Right kidney (tissue), 1 donor: ENCODE measurements at regions not wholly inside any gene's neighbourhood (a gene's known extent, or its start where the extent isn't known, plus 50 kb on each side); places are given as distances from the start of the nearest gene placed in this dataset.

Source experiments
- DNase-seq: peaks from one replicate; pipeline ENCODE4 v3.0.0-alpha.2; 2016

DNA sequence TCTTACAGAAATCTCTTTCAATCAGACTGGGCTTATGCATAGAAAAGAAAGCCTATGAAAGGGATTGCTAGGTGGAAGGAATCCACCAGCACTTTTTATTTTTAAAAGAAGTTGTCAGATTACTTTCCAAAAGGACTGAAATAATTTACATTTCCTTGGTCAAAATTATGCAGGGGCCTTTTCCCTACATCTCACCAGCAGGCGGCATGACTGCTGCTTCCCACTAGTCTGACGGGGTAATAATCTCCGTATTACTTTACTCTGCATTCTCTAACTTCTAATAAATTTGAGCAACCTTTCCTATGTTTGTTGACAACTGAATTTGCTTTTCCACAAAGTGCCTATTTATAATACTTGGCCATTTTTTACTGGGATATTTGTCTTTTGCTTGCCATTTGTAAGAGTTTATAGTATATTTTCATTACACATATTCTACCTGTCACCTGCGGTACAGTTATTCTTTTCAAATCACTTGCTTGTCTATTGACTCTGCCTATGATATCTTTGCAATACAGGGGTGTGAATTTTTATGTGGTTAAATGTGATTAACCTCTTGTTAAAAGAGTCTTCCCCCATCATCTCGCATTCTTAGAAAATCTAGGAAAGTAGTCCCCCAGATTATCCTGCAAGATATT is 51.9 kb upstream of the USP47 start:
- DNase-seq: no peak

DNA sequence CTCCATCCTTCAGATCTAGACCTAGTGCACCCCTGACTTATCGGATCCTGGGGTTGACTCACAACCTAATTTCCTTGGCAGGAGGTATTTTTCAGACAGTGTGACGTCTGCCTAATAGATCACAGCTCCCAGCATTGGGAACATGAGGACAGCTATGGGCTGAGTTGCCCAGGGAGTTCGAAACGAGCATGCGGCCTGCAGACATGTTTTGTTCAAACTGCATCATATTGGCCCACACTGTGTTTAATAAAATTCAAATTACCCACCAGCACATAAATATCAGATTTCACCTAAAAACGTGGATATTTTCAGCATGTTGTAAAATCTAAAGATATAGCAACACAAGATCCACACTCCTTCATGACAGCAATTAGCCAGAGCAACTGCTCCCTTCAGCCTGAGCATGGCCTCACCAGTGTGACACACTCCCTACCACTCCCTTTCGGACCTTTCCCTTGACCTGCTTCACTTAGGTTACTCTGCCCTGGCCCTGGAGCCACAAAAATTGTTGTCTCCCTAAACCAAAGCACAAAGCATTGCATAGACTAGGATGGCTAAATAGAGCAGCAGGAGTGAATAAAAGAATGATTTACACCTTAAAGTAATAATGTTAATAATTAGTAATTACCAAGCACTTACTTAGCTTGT is 53.6 kb upstream of the USP47 start:
- DNase-seq: no peak

DNA sequence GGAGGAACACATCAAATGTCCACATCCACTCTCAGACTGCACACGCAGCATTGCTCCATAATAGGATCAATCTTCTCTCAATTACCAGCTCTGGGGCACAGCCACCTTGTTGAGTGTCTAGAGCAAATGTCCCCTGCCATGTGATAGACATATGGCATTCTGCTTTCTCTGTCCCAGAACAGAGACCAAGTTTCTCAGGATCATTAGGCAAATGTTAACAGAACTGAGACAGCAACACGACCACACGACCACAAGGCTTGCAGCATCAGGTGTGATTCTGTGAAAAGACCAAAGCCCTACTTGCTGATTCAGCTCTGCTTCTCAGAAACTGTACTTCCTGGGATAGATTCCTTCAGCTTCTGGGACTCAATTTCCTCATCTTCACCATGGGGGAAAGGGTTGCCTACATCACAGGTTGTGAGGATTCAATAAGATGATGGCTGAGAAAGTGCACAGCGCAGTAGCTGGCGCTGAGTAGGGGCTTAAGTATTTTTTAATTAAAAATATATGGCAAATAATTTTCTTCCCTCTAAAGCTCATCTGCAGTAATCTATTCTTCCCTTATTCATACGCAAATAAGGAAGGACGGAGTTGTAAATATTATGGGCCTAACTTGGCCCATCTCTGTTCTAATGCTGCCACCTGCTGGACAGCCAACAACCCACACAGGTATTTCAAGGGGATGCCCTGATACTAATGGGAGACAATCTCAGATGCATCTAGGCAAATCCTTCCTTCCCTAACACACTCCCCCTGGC is 54.3 kb upstream of the USP47 start:
- DNase-seq: peak; percentile 43

DNA sequence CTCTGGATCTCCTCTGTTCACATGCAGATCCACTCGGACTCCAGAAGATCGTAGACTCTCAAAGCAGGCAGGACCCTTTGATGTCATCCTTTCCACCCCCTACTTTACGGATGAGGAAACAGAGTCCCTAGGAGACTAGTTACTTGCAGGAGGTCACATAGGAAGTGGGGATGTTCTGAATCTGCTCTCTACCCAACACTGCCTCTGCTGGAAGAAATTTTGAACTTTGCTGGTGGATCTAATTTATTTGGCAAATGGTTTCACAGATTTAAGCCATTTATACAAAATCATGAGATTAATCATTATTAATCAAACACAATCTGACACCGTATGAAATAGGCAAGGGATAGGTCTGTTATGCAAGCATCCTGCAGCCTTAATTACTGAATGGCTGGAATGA is 55.0 kb upstream of the USP47 start:
- DNase-seq: no peak

DNA sequence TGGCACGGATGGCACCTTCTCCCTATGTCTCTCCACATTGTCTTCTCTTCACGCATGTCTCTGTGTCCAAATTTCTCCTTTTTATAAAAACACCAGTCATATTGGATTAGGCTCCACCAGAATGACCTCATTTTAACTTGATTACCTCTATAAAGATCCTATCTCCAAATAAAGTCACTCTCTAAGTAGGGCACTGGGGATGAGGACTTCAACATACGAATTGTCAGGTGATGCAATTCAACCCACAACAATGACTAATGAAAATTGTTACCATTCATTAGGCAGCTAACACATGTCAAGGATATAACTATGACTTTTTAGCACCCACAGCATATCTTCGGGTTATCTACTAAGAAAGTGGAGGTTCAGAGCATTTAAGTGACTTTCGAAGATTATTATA is 55.5 kb upstream of the USP47 start:
- DNase-seq: no peak

DNA sequence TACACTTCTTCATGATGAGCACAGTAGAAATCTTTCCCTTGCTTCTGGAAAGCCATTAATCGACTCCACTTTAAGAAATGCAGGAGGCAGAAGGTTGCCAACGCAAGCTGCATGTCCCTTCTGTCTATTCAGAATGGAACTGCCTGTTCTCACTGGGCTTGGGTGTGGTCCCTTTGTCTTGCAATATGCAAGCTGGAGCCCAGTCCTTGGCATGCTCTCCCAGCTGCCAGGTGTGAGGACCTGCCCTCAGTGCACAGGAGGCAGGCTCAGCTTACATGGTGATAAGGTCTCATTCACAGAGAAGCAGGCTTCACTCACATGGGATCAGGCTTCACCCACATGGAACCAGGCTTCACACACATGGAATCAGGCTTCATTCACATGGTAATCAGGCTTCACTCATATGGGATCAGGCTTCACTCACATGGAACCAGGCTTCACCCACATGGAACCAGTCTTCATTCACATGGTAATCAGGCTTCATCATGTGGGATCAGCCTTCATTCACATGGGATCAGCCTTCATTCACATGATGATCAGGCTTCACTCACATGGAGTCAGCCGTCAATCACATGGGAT is 59.2 kb upstream of the USP47 start:
- no peak for DNase-seq

DNA sequence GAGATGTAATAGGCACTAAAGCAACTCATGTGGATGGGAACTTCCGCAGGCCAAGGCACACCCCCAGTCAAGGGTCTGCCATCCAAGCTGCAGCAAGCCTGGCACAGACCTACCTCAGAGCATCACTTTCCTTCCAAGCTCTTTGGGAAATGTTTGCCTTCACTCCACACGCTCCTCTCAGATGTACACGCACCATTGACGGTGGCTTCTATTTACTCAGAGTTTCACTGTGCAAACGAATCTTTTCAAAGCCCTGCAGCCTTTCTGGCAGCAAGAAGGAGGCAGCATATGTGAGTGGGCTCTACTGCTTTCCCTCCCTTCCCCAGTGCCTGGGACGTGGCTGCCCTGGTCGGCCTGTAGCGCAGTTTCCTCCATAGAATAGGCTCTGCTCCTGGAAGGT is 60.9 kb upstream of the USP47 start:
- no peak for DNase-seq

DNA sequence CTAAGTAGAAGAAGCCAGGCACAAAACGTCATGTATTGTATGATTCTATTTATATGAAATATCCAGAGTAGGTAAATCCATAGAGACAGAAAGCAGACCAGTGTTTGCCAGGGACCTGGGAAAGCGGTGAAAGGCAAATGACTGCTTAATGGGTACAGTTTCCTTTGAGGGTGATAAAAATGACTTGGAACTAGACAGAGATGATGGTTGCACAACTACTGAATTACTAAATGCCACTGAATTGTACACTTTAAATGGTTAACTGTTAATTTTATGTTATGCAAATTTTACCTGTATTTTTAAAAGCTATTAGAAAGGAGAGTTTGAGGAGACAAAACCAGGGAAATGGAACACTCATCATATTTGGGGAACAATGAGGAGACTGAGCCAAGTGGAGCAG is 61.8 kb upstream of the USP47 start:
- no peak for DNase-seq

DNA sequence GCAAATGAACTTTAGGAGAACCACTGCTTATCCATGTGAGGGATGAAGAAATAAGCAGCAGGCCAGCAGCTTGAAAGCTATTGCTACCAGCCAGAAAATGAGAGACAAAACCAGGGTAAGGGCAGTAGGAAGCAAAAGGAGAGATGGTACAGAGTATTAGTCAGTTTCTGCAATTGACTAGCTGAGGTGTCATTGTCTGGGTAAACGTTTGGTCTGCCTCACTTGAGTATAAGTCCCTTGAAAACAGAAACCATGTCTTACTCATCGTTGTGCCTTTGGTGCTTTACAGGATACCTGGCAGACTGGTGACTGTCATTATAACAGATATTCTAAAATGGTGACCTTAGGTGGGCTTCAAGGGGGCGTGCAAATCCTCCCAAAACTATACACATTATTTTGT is 63.9 kb upstream of the USP47 start:
- no peak for DNase-seq

DNA sequence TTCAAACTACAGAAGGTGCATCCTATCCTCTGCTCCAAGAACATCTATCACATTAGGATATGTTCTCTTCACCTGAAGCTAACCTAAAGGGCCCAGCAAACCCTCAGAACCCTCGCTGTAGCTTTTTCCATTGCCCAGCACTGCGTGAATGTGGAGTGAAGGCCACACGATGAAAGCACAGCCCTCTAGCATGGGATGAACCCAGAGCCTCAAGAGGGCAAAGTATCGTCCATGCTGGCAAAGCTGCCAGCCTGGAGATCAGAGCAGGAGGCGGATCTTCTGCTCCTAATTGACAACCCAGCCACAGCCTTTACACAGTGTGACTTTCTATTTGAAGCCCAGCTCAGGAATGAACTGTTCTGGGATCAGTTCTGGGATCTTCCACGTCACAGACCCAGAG is 65.1 kb upstream of the USP47 start:
- no peak for DNase-seq

DNA sequence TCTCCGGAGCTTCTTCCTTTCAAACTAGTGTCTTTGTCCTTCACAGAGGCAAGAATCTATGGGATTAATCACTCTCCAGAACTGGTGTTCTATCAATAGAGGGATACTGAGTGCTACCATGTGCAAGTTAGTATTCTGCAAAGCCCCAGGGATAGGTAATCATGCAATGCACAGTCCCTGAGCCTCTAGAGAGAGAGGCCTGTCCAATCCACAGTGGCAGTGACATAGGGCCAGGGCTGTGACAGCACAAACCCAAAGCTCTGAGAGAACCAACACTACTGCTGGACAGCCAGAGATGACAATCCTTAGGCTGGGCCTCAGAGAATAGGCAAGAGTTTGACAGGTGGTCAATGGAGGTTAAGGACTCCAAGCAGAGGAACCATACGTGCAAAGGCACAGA is 66.8 kb upstream of the USP47 start:
- no peak for DNase-seq

DNA sequence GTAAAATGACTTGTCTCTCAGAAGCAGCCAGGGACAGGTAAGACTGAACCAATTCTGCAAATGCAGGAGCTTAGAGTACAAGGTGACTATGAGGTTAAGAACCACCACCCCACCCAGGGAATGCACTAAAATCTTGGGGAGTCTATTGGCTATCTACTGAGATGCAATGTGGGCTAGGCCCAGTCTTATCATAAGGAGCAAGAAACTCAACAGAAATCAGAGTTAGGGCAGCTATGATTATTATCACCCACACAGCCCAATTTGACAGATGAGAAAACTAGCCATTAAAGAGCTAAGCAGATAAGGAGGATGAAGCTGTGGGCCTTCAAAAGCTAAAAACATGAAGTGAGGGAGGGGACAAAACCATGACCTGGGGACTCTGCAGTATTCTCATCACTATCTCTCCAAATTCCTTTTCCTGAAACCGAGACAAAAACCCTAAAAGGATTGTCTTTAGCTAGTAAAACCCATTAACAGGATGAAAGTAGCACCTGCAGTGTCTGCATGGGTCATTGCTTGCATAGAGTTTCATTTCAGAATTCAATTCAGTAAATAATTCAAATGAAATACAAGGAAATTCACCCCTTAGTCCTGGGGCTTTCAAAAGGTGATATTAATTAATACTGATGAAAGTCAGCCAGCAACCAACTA is 68.8 kb upstream of the USP47 start:
- no peak for DNase-seq

DNA sequence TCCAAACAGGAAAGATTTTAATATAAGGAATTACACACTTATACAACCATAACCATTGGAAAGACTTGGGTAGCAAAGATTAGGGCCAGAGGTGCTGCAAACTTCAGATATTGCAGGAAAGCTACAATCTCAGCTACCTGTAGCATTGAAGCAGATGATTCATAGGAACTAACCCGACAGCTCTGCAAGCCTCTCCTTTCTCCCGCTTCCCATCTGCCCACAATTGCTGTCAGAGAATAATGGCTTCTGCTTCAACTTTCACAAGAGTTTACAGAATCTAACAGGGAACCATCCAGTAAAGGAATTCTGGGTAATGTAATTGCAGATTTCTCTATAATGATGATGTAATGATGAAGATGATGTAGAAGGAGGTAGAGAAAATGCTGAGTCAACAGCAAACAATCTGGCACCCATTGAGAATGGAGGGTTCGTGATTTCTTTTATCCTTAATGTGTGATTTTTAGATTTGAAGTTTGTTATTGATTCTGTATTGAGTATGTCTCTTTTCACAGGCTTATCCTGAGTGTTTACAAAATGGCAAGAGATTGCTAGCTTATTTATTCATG is 70.8 kb upstream of the USP47 start:
- DNase-seq: no peak

DNA sequence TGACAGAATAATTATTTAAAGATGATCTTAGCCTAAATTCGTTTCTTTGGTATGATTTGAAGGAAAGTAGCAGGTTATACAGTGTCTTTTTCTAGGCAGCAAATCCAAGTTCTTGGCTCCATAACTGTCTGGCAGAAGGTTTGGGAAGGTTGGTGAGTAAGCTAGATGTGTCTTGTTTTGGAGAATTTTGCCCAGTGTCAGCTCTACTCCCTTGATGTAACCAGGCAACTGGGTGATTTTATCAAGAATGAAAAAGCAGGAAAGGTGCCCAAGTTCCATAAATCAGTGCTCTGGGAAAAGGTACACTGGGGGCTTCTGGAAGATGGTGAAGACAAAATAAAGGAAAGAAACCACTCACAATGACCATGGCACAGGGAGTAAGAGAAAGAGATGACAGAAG is 71.5 kb upstream of the USP47 start:
- DNase-seq: no peak

DNA sequence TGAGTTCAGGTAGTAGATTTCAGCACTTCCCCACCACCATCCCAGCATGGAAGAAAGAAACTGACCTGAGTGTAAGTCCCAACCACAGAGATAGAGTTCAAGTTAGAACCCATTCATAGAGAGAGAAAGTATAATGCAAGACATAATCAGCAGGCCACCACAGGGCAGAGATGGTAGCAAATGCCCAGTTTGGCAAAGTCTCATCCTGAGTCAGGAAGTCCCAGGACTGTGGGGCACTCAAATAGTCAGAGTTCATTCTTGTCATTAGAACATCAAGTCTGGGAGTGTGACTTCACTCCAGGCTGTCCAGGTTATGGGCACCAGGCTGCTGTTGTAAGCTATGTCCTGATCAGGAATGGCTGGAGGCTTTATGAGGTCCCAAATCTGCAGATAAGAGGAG is 72.0 kb upstream of the USP47 start:
- no peak for DNase-seq

DNA sequence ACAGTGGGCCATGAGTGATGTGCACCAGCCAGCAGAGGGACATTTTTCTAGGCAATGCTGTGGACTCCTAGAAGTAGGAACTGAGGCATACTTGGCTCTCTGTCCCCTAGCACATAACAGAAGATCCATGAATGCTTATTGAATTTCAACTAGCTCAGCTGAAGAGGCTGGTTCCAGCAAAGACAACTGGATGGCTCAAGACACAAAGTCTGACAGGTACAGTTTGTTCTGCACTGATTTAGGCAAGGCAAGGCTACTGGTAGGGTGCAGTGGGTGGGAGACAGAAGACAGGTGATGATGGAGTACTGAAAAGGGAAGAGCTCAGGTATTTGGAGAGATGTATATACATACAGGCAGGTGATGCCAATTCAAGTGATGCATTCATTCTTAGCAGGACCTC is 72.4 kb upstream of the USP47 start:
- no peak for DNase-seq

DNA sequence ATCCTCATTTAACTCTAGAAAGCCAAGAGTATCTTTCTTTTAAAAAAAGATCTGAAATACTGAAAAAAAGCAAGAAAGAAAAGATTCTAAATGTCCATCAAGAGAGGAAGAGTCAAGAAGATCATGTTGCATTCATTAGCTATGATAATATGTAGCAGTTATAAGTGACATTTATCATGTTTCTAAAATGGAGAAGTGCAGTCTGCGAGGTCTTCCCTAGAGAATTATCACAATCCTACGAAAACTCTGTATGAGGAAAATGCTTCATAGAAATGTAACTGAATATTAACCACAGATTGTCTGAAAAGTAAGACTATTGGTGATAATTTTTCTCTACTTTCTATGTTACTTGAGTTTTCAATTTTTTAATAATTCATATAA is 77.4 kb upstream of the USP47 start:
- DNase-seq: no peak

DNA sequence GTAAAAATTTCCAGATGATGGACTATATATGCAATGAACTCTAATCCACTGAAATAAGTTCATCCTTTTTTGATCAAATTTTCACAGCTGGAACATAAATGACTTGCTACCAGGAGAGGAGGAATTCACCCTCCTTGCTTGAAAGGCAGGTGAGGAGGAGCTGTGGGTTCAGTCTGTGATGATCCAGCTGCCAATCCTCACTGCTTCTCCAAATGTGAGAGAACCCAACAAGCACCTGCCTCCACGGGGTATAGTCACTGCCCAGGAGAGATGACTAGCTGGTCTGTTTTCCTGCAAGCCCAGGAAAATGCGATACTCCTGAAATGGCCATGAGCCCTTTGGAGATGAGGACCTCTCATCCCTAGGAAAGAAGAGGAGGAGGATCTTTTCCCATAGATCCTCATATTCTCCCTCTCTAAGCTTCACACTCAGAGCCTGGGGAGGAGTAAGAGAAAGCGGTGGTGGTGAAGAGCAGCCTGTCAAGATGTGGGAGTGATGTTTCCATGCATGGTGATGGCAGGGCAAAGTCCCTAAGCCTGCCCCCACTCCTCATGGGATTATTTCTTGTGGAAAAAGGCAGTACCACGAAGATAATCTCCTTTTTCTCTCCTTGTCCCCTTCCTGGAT is 77.9 kb upstream of the USP47 start:
- no peak for DNase-seq

DNA sequence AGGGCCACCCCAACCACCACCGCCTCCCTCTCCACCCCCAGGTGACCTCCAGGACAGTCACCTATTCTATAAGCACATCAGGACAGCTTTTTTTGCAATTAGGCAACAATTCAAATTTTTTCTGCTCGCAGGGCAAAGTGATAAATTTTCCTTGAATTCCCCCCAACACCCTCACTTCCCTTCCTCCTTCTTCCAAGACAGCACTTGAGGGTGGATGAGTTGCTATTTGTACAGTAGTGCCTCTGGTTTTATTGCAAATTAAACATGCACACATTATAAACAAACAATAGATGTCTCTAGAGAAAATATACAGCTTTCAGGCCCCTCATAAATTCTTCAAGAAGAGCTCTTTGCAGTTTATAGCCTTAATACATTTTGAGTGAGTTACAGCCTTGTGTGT is 80.9 kb upstream of the USP47 start:
- DNase-seq: no peak

DNA sequence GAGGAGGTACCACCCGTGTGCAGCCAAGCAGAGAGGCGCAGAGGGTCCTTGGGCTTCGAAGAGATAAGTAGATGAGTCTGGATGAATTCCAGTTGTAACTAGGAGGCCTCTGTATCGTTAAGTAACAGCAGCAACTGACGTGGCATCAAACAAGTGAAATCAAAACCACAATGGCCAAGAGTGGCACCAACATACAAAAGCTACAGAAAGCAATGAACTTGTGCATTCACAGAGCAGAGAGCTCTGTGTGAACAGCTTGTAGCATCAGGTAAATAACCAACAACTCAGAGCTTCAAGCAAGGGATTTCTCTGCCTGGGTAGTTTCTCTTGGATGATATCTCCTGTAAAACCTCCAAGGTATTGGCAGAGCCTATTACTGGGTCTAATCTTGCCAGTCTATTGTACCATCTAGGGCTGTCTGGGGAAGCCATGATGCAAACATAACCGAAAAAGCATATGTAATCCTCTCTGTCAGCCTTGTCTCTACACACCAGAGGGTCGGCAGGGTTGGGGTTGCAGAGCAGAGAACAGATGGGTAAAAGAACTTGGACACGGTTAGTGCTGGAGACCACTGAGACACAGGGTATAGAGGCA is 83.1 kb upstream of the USP47 start:
- DNase-seq: no peak

DNA sequence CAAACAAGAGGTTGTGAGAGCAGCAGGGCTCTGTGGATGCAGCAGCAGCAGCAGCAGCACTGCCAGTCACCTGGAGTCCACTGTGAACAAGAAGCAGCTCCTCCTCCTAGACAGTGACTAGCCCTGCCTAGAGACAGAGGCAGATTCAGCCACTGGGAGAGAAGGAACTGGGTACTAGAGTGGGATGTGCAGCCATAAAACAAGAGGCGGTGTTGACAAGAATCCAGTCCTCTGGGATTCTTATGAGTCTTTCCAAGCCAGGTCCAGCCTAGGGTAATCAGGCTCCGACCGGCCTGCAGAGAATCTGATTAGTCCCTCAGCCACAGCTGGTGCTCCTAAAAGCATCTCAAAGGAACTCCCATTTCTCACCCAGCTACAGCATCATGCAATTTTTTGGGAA is 83.9 kb upstream of the USP47 start:
- no peak for DNase-seq

DNA sequence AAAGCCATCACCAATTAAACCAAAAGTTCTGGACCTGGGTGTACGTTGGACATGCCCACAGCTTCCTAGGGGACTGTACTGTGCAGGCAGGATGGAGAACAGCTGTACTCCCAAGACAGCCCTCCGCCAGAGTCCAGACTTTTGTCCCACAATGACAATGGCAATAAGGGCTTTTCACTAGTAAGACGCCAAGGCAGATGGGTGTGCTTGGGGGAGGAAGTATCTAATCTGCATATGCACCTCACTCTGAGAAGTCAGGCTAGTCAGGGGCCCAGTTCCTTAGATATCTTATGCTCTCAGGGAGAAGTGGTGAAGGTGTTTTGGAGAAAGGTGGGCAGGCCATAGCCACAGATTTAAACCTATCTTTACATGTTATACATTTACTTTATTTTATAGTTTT is 85.1 kb upstream of the USP47 start:
- DNase-seq: no peak
